Effector memory CD4-positive, alpha-beta T cell (primary cell): ENCODE measurements at regions not wholly inside any gene's neighbourhood (a gene's known extent, or its start where the extent isn't known, plus 50 kb on each side); places are given as distances from the start of the nearest gene placed in this dataset.

Experiments
- DNase-seq, 3 donors: peaks; one replicate each; pipeline ENCODE4 v3.0.0-alpha.2; 2020
- H3K27ac ChIP-seq: 2 replicates; pipeline ENCODE4 v1.7.0; 2013; ENCODE audit warnings: mild to moderate bottlenecking, low read length, moderate library complexity; ENCODE audit not compliant: insufficient read depth, poor library complexity, severe bottlenecking
- H3K27me3 ChIP-seq: replicated peaks from 2 replicates; pipeline ENCODE4 v1.7.0; 2013; ENCODE audit warnings: mild to moderate bottlenecking, low read length; ENCODE audit not compliant: insufficient read depth, control insufficient read depth, poor library complexity, severe bottlenecking
- H3K36me3 ChIP-seq: 2 replicates; pipeline ENCODE4 v1.7.0; 2013; ENCODE audit warnings: mild to moderate bottlenecking, low read length, moderate library complexity; ENCODE audit not compliant: control insufficient read depth, insufficient read depth
- H3K4me1 ChIP-seq: 2 replicates; pipeline ENCODE4 v1.7.0; 2013; ENCODE audit warnings: low read length, mild to moderate bottlenecking; ENCODE audit not compliant: control insufficient read depth, insufficient read depth, poor library complexity, severe bottlenecking
- H3K4me3 ChIP-seq: 2 replicates; pipeline ENCODE4 v1.7.0; 2013; ENCODE audit warnings: low read length, low read depth, mild to moderate bottlenecking; ENCODE audit not compliant: insufficient read depth, poor library complexity, severe bottlenecking
- H3K9me3 ChIP-seq: 2 replicates; pipeline ENCODE4 v1.7.0; 2013; ENCODE audit warnings: mild to moderate bottlenecking, low read length, moderate library complexity; ENCODE audit not compliant: control insufficient read depth

DNA sequence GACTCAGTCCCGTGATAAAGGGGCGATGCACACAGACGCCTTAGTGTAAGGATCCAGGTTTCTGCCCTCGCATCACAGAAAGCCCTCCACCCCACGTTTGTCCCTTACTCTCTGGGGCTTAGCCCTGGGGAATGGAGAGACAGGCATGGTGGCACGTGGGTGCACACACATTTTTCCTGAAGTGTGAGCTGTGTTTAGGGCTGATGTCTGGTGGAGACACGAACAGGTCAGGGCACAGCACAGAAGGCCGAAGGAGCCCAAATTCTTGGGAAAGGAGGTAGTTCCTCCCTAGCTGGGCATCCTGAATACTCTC lies 84.3 kb upstream of the DHRSX start:
- Histone ChIP-seq H3K27ac (no peak overlapping the region), H3K4me3 (no peak overlapping the region), H3K27me3 (peaks cover 27% of the 10 kb centered on the region), H3K4me1 (peaks cover 7% of the 10 kb centered on the region), H3K36me3 (no peaks in the 10 kb centered on the region), H3K9me3 (no peaks in the 10 kb centered on the region)
- DNase-seq = no peak

DNA sequence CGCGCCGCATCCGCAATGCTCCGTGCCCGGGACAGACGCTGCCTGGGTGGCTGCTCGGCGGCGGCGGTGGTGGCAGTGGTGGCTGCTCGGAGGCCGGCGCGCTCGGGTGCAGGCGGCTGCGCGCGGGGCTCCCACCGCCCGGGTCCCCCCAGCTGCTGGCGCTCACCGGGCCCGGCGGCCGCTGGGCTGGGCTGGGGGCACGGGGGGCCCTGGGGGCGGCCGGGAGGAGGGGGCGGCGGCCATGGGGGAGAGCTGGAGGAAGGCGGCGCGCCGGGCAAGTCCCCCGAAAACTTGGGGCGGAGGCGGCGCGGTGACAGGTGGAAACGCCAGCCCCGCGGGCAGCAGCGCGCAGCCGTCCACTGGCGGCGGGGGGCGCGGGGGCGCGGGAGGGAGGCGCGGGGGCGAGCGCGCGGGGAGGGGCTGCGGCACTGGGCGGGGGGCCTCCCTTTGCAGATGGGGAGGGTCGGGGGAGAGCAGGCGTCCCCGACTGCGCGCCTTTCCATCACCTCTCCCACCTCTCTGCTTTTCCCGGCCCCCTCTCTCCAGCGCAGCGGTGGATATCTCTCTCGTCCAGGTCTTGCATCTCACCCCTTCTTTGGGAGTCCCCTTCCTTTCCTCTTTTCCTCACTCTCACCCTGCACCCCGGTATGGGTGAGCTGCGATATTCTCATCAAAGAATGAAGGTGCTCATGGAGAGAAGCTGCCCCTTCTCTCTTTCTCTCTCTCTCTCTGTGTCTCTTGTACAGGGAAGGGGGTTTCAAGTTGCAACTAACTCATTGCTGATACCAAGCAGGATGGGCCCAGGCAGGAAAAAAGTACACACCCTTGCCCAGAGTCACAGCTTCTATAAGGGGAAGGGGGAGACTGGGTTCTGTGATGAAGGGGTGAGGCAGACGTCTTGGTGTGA lies 83.7 kb upstream of the DHRSX start:
- Histone ChIP-seq H3K27ac (no peak overlapping the region), H3K9me3 (no peaks in the 10 kb centered on the region), H3K4me1 (peaks cover 7% of the 10 kb centered on the region), H3K27me3 (peaks cover 27% of the 10 kb centered on the region), H3K36me3 (no peaks in the 10 kb centered on the region), H3K4me3 (no peak overlapping the region)
- DNase-seq = no peak

GRCh38 chrX:2583194-2584162 lies 82.7 kb upstream of the DHRSX start:
- Histone ChIP-seq H3K4me1 (peaks cover 7% of the 10 kb centered on the region), H3K27ac (no peak overlapping the region), H3K4me3 (no peak overlapping the region), H3K27me3 (peaks cover 27% of the 10 kb centered on the region), H3K36me3 (no peaks in the 10 kb centered on the region), H3K9me3 (no peaks in the 10 kb centered on the region)
- DNase-seq = no peak

DNA sequence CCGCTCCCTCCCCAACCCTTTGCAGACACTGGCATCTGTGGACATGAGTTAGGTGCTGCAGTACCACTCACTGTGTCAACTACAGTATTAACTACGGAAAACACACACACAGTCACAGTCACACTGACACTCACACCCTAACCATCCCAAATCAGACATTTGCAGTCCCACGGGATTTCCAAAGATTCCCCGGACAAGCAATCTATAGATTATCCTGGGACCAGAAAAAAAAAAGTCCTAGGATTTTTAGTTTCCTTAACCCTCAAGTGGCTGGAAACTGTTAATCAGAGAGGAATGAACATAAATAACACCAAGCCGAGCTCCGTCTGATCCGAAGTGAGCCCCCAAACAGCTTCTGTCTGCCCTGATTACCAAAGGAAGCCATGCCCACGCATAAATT lies 81.9 kb upstream of the DHRSX start:
- H3K36me3 ChIP-seq = no peaks in the 10 kb centered on the region
- peaks cover 7% of the 10 kb centered on the region for H3K4me1 ChIP-seq
- DNase-seq = no peak
- H3K27me3 ChIP-seq = peaks cover 27% of the 10 kb centered on the region
- H3K9me3 ChIP-seq = no peaks in the 10 kb centered on the region
- no peak overlapping the region for H3K4me3 ChIP-seq
- H3K27ac ChIP-seq = no peak overlapping the region

DNA sequence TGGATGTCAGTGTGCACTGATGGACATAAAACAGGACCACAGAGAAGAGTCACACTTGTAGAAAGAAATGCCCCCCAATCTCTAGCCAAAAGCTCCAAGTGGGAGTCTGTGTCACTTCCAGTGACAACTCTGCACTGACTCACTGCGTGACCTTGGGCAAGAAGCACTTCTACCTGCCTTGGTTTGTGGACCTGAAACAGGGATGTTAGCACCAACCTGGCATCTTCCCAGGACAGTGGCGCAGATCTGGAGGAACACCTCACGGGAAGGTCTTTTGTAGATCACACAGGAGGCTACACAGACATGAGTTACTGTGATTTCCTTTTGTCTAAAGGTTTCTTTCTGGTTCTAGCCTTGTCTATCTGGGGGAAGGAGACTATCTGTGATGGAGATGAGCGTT lies 80.5 kb upstream of the DHRSX start:
- DNase-seq = no peak
- no peaks in the 10 kb centered on the region for H3K36me3 ChIP-seq
- H3K27ac ChIP-seq = no peak overlapping the region
- peaks cover 27% of the 10 kb centered on the region for H3K27me3 ChIP-seq
- H3K9me3 ChIP-seq = no peaks in the 10 kb centered on the region
- peaks cover 7% of the 10 kb centered on the region for H3K4me1 ChIP-seq
- H3K4me3 ChIP-seq = no peak overlapping the region

DNA sequence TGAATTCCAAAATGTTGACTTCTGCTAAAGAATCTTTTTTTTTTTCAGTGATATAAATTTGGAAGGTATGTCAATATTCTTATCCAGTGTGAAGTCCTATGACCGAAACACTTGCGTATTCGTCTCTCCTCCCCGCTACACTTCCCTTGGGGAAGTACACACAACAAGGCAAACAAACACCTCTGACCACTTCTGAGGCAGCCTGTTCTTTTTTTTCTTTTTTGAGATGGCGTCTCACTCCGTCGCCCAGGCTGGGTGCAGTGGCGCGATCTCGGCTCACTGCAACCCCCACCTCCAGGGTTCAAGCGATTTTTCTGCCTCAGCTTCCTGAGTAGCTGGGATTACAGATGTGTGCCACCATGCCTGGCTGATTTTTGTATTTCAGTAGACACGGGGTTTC lies 78.1 kb upstream of the DHRSX start:
- Histone ChIP-seq H3K36me3 (no peaks in the 10 kb centered on the region), H3K9me3 (no peaks in the 10 kb centered on the region), H3K27ac (no peak overlapping the region), H3K4me3 (no peak overlapping the region), H3K4me1 (peaks cover 7% of the 10 kb centered on the region), H3K27me3 (peaks cover 27% of the 10 kb centered on the region)
- no peak for DNase-seq

- Histone ChIP-seq H3K27me3 (peaks cover 17% of the 10 kb centered on the region), H3K4me1 (no peaks in the 10 kb centered on the region), H3K27ac (no peak overlapping the region), H3K36me3 (no peaks in the 10 kb centered on the region), H3K9me3 (no peaks in the 10 kb centered on the region), H3K4me3 (no peak overlapping the region)
- DNase-seq = no peak
Observed at GRCh38 chrX:2577844-2578466, 77.2 kb upstream of the DHRSX start.

- Histone ChIP-seq H3K9me3 (no peaks in the 10 kb centered on the region), H3K4me3 (no peak overlapping the region), H3K27me3 (peaks cover 6% of the 10 kb centered on the region), H3K36me3 (no peaks in the 10 kb centered on the region), H3K27ac (no peak overlapping the region), H3K4me1 (no peaks in the 10 kb centered on the region)
- no peak for DNase-seq
Observed at GRCh38 chrX:2576793-2577192, 76.0 kb upstream of the DHRSX start.

DNA sequence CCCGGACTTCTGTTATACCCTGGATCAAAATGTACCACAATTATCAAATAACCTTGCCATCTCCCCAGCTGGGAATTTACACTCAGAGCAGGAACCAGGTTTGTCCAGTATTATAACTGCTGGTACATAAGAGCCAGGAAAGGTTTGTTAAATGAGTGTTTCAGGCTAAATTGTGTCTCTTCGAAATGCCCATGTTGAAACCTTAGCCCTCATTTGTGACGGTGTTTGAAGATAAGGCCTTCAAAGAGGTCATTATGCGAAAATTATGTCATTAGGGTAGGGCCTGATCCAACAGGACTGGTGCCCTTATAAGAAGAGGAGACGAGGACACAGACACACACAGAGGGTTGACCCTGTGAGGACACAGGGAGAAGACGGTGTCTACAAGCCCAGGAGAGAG lies 73.5 kb upstream of the DHRSX start:
- Histone ChIP-seq H3K27me3 (no peaks in the 10 kb centered on the region), H3K9me3 (no peaks in the 10 kb centered on the region), H3K36me3 (no peaks in the 10 kb centered on the region), H3K27ac (no peak overlapping the region), H3K4me3 (no peak overlapping the region), H3K4me1 (no peaks in the 10 kb centered on the region)
- DNase-seq = no peak
